ENCODE measurements at regions not wholly inside any gene's neighbourhood (a gene's known extent, or its start where the extent isn't known, plus 50 kb on each side); places are given as distances from the start of the nearest gene placed in this dataset.
A peak's percentile ranks its signal among the peaks of the same experiment; 100 is the strongest.

DNA sequence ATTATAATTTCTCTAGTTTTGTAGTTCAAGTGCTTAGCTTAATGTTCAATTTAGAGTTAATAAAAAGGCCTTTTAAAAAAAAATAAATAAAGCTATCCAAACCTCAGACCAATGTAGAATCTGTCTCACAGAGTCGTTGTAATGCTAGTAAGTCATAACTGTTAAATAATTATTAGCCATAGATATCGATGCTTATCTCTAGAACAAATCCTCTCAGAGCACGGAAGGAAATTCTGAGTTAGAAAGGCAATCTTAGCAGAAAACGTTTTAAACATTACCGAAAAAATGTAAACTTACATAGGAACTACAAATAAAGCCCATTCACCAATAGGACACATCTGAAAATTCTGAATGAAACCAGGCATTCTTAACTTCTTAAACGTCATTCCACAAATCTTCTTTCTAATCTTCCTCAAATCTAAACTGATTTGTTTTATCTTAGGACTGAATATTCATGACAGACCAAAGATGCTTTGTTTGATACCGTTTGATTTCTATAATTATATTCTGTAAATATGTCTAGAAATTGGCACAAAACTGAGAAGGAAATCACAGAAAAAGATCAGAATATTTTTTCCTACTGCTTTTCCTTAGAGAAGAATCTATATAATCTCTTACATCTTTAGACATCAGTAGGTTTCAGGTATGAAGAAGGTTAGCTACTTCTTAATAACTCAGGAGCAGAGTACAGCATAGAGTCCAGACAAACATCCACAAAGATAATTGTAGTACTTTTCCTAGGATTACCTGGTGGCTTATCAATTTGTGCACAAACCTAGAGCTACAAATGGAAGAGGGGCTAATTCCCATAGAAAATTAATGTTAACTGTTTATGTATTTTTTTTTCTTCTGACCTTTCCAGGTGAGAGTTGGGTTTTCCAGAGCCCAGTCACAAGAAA, 140.7 kb downstream of the BTC start:
- DNase-seq: no peak

DNA sequence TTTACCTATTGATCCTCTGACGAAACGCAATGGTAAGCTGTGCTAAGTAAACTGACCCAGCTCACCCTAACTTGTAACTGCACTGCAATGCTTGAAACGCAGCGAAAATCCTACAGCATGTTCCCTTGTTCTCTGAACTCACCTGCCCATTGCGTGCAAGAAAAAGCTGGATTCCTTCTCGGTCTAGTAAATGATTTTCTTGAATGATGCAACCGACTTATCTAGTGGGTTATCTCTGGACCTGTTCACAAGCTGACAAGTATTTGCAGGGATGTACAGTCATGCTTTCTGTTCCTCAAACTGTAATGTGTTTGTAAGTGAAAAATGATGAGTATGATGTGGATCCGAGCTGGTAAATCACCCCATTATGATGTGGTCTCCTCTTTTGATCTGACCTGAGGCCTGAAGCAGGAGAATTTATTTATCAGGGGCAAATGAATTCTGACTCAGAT, 140.1 kb downstream of the BTC start:
- no peak for DNase-seq

GRCh38 chr4:74656596-74656995, 137.7 kb downstream of the BTC start:
- no peak for DNase-seq

DNA sequence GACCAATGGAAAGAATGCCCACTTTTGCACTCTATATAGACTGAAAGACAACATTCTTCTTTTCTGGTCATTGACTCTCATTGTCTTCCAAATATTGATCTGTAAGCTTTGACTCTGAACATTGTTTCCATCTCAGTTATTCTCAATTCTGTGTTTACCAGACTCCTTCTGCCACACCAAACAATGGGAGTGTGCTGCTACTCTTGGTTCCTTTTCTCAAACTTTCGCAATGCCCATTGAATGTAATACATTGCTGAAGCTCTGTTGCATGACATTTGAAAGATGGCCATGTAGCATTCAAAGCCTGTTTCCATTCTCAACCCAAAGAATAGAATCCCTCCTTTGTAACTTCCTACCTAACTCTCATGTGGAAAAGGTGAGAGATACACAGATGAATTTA, 136.2 kb downstream of the BTC start:
- DNase-seq: no peak

GRCh38 chr4:74659576-74660411, 134.5 kb downstream of the BTC start:
- DNase-seq: no peak

GRCh38 chr4:74660866-74661265, 133.5 kb downstream of the BTC start:
- no peak for DNase-seq

- no peak for DNase-seq
These were observed 132.7 kb downstream of the BTC start for GRCh38 chr4:74661427-74662201.

- no peak for DNase-seq
These were observed 130.7 kb downstream of the BTC start for GRCh38 chr4:74663631-74664030.

- no peak for DNase-seq
These were observed 129.0 kb downstream of the BTC start for GRCh38 chr4:74665346-74665745.

DNA sequence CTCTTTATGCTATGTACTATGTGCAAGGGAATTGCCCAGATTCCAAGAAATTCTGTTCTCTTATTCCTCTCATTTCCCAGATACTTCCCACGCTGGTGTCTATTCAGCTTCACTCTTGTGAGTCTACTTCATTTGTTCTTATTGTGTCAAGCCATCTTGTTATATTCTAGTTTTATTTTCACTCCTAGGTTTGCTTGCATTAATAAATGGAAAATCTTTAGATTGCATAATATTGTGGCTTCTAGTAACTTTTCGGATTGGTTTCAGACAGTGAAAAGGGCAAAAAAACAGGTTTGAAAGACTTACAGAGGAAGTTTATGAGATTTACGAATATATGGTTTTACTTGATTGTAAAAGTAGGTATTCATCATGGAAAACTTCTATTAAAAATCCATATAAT, 128.4 kb downstream of the BTC start:
- DNase-seq: no peak

DNA sequence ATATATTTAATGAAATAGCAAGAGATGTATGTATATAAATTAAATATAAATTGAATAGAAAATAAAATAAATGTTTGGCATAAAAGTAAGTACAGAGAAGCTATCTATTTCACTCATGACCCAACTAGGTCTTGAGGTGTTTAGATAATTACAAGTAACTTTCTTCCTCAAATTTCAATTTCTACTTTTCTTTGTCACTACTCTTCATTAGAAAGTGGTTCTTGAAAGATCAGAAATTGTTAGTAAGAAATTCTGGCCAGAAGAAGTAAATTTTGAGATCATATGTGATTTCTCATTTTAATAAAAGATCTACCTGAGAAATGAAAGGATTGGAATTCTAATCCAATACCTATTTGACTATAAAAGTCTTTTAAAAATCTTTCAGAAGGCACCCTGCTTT, 126.9 kb downstream of the BTC start:
- DNase-seq: no peak

GRCh38 chr4:74667944-74668343, 126.4 kb downstream of the BTC start:
- DNase-seq: no peak

GRCh38 chr4:74669702-74670101, 124.6 kb downstream of the BTC start:
- no peak for DNase-seq

- DNase-seq: no peak
These were observed 123.7 kb downstream of the BTC start for GRCh38 chr4:74670583-74670982.

DNA sequence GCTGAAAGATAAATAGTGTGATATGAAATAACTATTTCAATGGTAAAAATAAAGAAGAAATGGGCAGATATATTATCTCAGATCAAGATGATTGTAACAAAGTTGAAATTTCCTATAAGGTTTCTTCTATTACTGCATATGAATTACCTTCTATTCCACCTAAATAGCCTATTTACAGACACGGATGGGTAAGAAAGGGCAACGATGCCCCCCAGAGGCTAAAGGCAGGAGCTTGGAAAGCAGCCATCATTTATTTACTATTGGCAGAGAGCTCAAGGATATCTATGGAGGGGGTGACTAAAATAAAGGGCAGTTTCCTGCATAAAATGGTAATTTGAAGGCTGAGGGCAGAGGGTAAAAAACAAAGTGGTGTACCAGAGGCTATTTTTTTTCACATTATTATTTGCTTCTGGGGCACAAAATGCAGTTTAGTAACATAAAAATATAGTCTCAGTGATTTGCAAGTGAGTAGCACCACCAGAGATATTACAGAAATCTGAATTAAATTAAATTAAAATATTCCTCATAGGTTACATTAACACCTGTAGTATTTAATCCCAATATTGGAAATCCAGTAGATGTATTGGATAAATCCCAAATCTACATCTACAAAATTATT, 123.1 kb downstream of the BTC start:
- DNase-seq: peak; percentile 34 to 43

DNA sequence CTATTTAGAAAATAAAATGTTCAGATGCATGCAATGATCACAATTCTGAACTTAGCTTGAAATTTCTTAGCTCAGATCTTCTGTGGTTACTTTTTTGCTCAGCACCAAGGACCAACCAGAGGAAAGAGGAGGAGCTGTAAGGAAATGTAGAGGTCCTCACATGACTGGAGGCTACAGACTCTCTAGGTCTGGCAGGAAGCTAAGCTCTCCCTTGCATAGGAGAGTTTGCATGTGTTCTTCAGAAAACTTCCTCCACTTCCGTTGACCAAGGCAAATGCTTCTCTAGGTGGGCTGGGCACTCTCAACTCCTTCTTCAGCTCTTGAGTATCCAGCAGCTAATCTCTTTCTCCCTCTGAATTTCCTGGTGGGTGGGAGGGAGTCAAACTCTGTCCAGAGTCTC, 119.6 kb downstream of the BTC start:
- DNase-seq: no peak

DNA sequence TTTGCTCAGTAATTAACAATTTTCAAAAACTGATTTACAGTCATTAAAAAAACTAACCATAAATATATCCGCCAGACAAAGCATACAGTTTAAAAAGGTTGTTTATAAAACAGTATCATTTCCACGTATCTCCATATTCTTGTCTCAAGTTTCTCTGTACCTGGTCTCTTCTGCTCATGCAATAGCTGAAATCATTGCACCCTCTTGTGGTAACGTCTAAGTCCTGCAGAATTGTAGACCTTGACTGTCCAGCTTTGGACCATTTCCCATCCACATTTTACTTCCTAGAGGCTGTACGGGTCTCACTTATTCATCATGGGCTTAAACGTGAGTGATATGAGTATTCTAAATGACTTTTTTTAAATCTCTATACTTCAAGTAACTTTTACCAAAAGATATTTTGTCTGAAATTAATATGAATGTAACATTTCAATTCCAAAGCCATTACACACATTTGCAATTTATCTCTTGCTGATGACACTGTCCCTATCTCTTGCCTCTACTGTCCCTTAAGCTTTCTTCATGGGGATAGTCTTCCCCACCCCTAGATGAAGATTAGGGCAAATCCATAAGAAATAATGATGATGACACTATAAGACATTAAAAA, 118.5 kb downstream of the BTC start:
- DNase-seq: no peak

GRCh38 chr4:74682567-74683359, 111.6 kb downstream of the BTC start:
- no peak for DNase-seq

GRCh38 chr4:74692972-74693371, 101.4 kb downstream of the BTC start:
- no peak for DNase-seq

Data from activated CD4-positive, alpha-beta T cell treated with anti-CD3 and anti-CD28 coated beads, Interleukin-2, amount 50 U/mL, for 4 hours (primary cell).